ENCODE measurements at regions not wholly inside any gene's neighbourhood (a gene's known extent, or its start where the extent isn't known, plus 50 kb on each side); places are given as distances from the start of the nearest gene placed in this dataset.
A peak's percentile ranks its signal among the peaks of the same experiment; 100 is the strongest.

GRCh38 chr9:1829719-1830118 lies 185.4 kb upstream of the SMARCA2 start:
- no peaks in the 10 kb centered on the region for H3K36me3 Mint-ChIP-seq
- ChIA-PET CTCF (interaction anchor here (1.7 kb wide), 1 partner anchor 8 kb away, joined by 6 read pairs; no protein-coding TSS in a partner anchor), POLR2A (no interaction called here)
- H3K9me3 Mint-ChIP-seq: no peaks in the 10 kb centered on the region
- H3K4me1 Mint-ChIP-seq (ENCODE audit: low read depth): no peaks in the 10 kb centered on the region
- no peak overlapping the region for H3K4me3 Mint-ChIP-seq
- no peak for DNase-seq
- H3K27me3 Mint-ChIP-seq: peaks cover 6% of the 10 kb centered on the region
- intact Hi-C loops (cut with micrococcal nuclease): no loop called here
- H3K27ac Mint-ChIP-seq: no peak overlapping the region

DNA sequence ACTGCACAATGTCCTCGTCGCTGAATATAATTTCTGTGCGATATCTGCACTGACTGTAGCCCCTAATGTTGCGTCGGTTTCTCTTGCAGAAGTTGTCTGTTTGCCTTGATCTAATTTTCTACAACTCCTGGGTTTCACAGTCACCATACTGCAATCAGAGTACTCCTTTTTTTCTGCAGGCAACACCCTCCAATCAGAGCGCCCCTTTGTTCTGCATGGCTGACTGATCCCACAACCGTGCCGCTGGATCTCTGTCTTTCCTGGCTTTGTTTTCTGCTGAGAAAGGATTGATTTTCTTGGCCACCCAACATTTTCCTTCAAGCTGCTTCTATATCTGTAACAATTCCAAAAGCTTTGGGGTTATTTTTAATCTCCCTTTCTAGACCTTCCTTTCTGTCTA lies 182.2 kb upstream of the SMARCA2 start:
- intact Hi-C loops (cut with micrococcal nuclease): no loop called here
- ChIA-PET CTCF (no interaction called here), POLR2A (no interaction called here)
- H3K9me3 Mint-ChIP-seq: no peaks in the 10 kb centered on the region
- no peaks in the 10 kb centered on the region for H3K4me1 Mint-ChIP-seq (ENCODE audit: low read depth)
- no peaks in the 10 kb centered on the region for H3K36me3 Mint-ChIP-seq
- no peaks in the 10 kb centered on the region for H3K27me3 Mint-ChIP-seq
- no peak overlapping the region for H3K27ac Mint-ChIP-seq
- H3K4me3 Mint-ChIP-seq: no peak overlapping the region
- DNase-seq: no peak

DNA sequence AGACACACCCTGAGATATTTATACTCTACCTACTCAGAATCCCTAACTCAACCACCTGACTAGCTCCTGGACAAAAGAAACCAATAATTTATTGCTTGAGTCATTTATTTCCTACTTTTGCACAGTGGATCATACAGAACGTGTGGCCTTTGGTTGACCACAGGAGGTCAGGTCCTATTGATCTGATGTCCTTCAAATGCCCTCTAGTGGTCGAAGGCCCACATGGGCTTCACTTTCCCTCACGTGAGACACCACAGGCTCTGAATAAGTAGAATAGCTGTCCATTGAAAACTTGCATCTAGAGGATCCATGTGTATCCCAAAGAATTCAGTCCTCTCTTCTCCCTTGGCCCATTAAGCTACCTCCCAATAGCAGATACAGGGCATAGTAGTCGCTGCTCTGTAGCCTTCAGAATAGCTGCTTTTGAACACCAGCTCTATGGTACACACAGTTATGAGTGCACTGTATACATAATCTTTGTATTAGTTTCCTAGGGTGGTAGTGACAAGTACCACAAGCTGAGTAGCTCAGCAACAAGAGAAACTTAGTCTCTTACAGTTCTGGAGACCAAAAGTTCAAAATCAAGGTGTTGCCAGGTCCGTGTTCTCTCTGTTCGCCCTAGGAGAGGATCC lies 177.6 kb upstream of the SMARCA2 start:
- H3K27ac Mint-ChIP-seq: no peak overlapping the region
- intact Hi-C loops (cut with micrococcal nuclease): no loop called here
- H3K4me1 Mint-ChIP-seq (ENCODE audit: low read depth): no peaks in the 10 kb centered on the region
- no peak overlapping the region for H3K4me3 Mint-ChIP-seq
- CTCF ChIA-PET: interaction anchor here (0.8 to 3.0 kb wide), 8 partner anchors 8 to 110 kb away, joined by 3 to 14 read pairs (median 4); no protein-coding TSS in a partner anchor
- no peaks in the 10 kb centered on the region for H3K27me3 Mint-ChIP-seq
- POLR2A ChIA-PET: interaction anchor here (1.2 kb wide), 1 partner anchor 11 kb away, joined by 3 read pairs; no protein-coding TSS in a partner anchor
- no peaks in the 10 kb centered on the region for H3K9me3 Mint-ChIP-seq
- no peaks in the 10 kb centered on the region for H3K36me3 Mint-ChIP-seq
- peak; percentile 30 for DNase-seq

DNA sequence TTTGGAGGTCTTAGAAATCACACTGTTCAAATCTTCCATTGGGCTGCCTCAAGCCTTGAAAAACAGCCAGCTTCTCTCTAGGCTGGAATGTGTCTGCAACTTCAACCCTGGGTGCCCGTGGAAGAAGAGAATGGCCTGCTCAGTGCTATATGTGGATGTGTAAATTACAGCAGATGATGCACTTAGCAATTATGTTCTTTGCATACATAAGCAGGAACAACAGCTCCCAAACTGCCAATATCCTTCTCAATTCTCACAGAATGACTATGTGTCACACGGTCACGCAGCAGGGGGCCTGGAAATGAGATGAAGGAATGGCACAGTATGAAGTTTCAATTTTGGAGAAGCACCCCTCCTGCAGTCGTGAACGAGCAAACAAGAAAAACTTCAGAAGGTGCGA lies 175.2 kb upstream of the SMARCA2 start:
- no peak for DNase-seq
- no peak overlapping the region for H3K27ac Mint-ChIP-seq
- H3K4me1 Mint-ChIP-seq (ENCODE audit: low read depth): no peaks in the 10 kb centered on the region
- intact Hi-C loops (cut with micrococcal nuclease): no loop called here
- H3K27me3 Mint-ChIP-seq: peaks cover 3% of the 10 kb centered on the region
- no peaks in the 10 kb centered on the region for H3K36me3 Mint-ChIP-seq
- no peak overlapping the region for H3K4me3 Mint-ChIP-seq
- CTCF ChIA-PET: interaction anchor here (0.7 to 3.0 kb wide), 2 partner anchors 100 to 104 kb away, joined by 3 to 14 read pairs; no protein-coding TSS in a partner anchor
- no peaks in the 10 kb centered on the region for H3K9me3 Mint-ChIP-seq
- POLR2A ChIA-PET: no interaction called here

DNA sequence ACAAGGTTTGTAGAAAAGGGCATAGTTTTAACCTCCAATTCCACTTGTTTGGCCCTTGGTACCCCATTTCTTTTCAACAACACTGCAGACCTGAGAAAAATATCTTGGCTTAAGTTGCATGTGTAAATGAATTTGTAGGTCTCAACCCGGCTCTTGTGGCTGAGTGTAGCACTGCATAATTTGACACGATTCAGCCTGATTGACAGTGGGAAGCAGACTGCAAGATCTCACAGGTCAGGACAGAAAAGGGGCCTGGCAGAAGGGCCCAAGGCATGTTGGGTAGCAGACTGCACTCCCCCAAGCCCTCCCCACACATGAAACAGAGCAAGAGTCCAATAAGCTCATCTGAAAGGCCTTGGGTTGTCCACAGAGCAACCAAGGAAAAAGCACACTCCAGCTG lies 169.7 kb upstream of the SMARCA2 start:
- Mint-ChIP-seq H3K27me3 (peaks cover 3% of the 10 kb centered on the region), H3K4me1 (ENCODE audit: low read depth) (no peaks in the 10 kb centered on the region), H3K36me3 (no peaks in the 10 kb centered on the region), H3K4me3 (no peak overlapping the region), H3K27ac (no peak overlapping the region), H3K9me3 (no peaks in the 10 kb centered on the region)
- POLR2A ChIA-PET: no interaction called here
- intact Hi-C loops (cut with micrococcal nuclease): no loop called here
- CTCF ChIA-PET: no interaction called here
- DNase-seq: no peak

GRCh38 chr9:1855726-1856125 lies 159.4 kb upstream of the SMARCA2 start:
- CTCF ChIA-PET: no interaction called here
- H3K4me1 Mint-ChIP-seq (ENCODE audit: low read depth): no peaks in the 10 kb centered on the region
- POLR2A ChIA-PET: no interaction called here
- no peak overlapping the region for H3K27ac Mint-ChIP-seq
- no peaks in the 10 kb centered on the region for H3K36me3 Mint-ChIP-seq
- DNase-seq: no peak
- intact Hi-C loops (cut with micrococcal nuclease): no loop called here
- peaks cover 1% of the 10 kb centered on the region for H3K27me3 Mint-ChIP-seq
- H3K4me3 Mint-ChIP-seq: no peak overlapping the region
- H3K9me3 Mint-ChIP-seq: peaks cover 4% of the 10 kb centered on the region

DNA sequence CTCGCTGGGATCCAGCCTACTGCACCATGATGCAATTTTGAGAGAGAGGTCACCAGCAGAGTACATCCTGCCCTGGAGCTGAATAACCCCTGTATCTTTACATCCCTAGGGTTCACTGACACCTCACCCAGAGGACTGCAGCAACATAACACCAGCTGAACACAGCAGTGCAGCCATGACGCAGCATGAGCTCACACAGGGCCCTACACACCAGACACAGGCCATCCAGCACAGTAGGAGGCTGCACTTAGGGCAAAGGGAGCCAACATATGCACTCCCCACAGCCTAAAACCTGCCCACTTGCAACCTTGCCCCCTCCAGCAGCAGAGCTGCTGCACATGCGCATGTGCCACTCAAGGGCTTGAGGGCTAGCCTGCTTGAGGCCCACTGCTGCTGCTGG lies 157.3 kb upstream of the SMARCA2 start:
- no peaks in the 10 kb centered on the region for H3K36me3 Mint-ChIP-seq
- H3K4me1 Mint-ChIP-seq (ENCODE audit: low read depth): peaks cover 13% of the 10 kb centered on the region
- peaks cover 4% of the 10 kb centered on the region for H3K9me3 Mint-ChIP-seq
- DNase-seq: no peak
- intact Hi-C loops (cut with micrococcal nuclease): no loop called here
- ChIA-PET POLR2A (no interaction called here), CTCF (no interaction called here)
- H3K27me3 Mint-ChIP-seq: peaks cover 2% of the 10 kb centered on the region
- H3K27ac Mint-ChIP-seq: no peak overlapping the region
- H3K4me3 Mint-ChIP-seq: no peak overlapping the region

DNA sequence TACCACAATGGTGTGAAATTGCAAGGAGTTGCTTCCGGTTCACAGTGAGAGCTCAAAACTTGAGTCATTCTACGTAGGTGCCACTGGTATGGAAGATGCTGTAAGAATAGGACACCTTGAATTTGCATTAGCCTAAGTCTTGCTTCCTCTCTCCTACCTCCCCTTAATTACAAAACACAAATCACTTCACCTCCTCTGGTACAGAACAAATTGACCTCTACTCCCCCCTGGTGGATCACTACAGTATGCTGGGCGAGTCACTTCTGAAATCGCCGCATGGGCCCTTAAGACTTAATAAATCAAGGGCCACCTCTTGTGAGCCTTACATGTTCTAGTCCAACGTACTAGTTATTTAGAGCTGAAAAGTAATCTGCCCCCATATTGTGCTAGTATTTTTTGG lies 145.3 kb upstream of the SMARCA2 start:
- Mint-ChIP-seq H3K4me1 (ENCODE audit: low read depth) (peaks cover 18% of the 10 kb centered on the region), H3K27ac (no peak overlapping the region), H3K9me3 (peaks cover under 1% of the 10 kb centered on the region), H3K4me3 (no peak overlapping the region), H3K27me3 (peaks cover 30% of the 10 kb centered on the region), H3K36me3 (peaks cover under 1% of the 10 kb centered on the region)
- peak; percentile 45 for DNase-seq
- ChIA-PET POLR2A (no interaction called here), CTCF (interaction anchor here (0.6 to 2.6 kb wide), 7 partner anchors 10 to 944 kb away, joined by 3 to 9 read pairs (median 3); no protein-coding TSS in a partner anchor)
- intact Hi-C loops (cut with micrococcal nuclease): no loop called here

GRCh38 chr9:1870915-1871314 lies 144.2 kb upstream of the SMARCA2 start:
- H3K4me1 Mint-ChIP-seq (ENCODE audit: low read depth): peaks cover 28% of the 10 kb centered on the region
- ChIA-PET CTCF (interaction anchor here (1.0 to 2.1 kb wide), 2 partner anchors 23 to 69 kb away, joined by 3 to 8 read pairs; no protein-coding TSS in a partner anchor), POLR2A (interaction anchor here (1.2 kb wide), 1 partner anchor 184 kb away, joined by 6 read pairs; no protein-coding TSS in a partner anchor)
- DNase-seq: no peak
- no peaks in the 10 kb centered on the region for H3K9me3 Mint-ChIP-seq
- H3K4me3 Mint-ChIP-seq: no peak overlapping the region
- H3K36me3 Mint-ChIP-seq: no peaks in the 10 kb centered on the region
- no peak overlapping the region for H3K27ac Mint-ChIP-seq
- intact Hi-C loops (cut with micrococcal nuclease): no loop called here
- H3K27me3 Mint-ChIP-seq: peaks cover 31% of the 10 kb centered on the region

- intact Hi-C loops (cut with micrococcal nuclease): no loop called here
- POLR2A ChIA-PET: interaction anchor here (1.2 kb wide), 1 partner anchor 183 kb away, joined by 6 read pairs; no protein-coding TSS in a partner anchor
- Mint-ChIP-seq H3K9me3 (no peaks in the 10 kb centered on the region), H3K4me1 (ENCODE audit: low read depth) (peaks cover 37% of the 10 kb centered on the region), H3K27me3 (peaks cover 31% of the 10 kb centered on the region), H3K36me3 (no peaks in the 10 kb centered on the region), H3K4me3 (no peak overlapping the region), H3K27ac (no peak overlapping the region)
- CTCF ChIA-PET: interaction anchor here (1.1 to 2.5 kb wide), 3 partner anchors 68 to 216 kb away, joined by 3 to 8 read pairs (median 6); no protein-coding TSS in a partner anchor
- DNase-seq: peak; percentile 30
Measured at GRCh38 chr9:1871626-1872419, 143.3 kb upstream of the SMARCA2 start.

GRCh38 chr9:1875251-1875851 lies 139.8 kb upstream of the SMARCA2 start:
- Mint-ChIP-seq H3K27ac (no peak overlapping the region), H3K4me3 (no peak overlapping the region)
- CTCF ChIA-PET: interaction anchor here (1.4 to 1.5 kb wide), 2 partner anchors 64 to 179 kb away, joined by 4 to 5 read pairs; no protein-coding TSS in a partner anchor

More at GRCh38 chr9:1875251-1875851, 139.8 kb upstream of the SMARCA2 start:
- no peak for DNase-seq
- peaks cover 31% of the 10 kb centered on the region for H3K27me3 Mint-ChIP-seq
- H3K36me3 Mint-ChIP-seq: no peaks in the 10 kb centered on the region
- H3K9me3 Mint-ChIP-seq: no peaks in the 10 kb centered on the region
- intact Hi-C loops (cut with micrococcal nuclease): loop anchor here (5.0 kb wide), 5 partner anchors 52 to 1652 kb away; partner anchors contain the start of genes PUM3 and RFX3
- H3K4me1 Mint-ChIP-seq (ENCODE audit: low read depth): peaks cover 49% of the 10 kb centered on the region
- POLR2A ChIA-PET: interaction anchor here (0.8 to 1.8 kb wide), 3 partner anchors 141 to 180 kb away, joined by 3 to 13 read pairs (median 3); no protein-coding TSS in a partner anchor

All from activated CD4-positive, alpha-beta memory T cell treated with anti-CD3 and anti-CD28 coated beads for 36 hours (primary cell).